Renal cortex interstitium (tissue), 11 donors: ENCODE measurements at regions not wholly inside any gene's neighbourhood (a gene's known extent, or its start where the extent isn't known, plus 50 kb on each side); places are given as distances from the start of the nearest gene placed in this dataset.
A peak's percentile ranks its signal among the peaks of the same experiment; 100 is the strongest.

Experiments used
- DNase-seq, 11 donors: peaks; one replicate each; pipeline ENCODE4 v3.0.0-alpha.2; 2013; ENCODE audit warnings: low read depth in 9 of 11, low spot score in 4 of 11; ENCODE audit errors: extremely low read depth in 1 of 11

DNA sequence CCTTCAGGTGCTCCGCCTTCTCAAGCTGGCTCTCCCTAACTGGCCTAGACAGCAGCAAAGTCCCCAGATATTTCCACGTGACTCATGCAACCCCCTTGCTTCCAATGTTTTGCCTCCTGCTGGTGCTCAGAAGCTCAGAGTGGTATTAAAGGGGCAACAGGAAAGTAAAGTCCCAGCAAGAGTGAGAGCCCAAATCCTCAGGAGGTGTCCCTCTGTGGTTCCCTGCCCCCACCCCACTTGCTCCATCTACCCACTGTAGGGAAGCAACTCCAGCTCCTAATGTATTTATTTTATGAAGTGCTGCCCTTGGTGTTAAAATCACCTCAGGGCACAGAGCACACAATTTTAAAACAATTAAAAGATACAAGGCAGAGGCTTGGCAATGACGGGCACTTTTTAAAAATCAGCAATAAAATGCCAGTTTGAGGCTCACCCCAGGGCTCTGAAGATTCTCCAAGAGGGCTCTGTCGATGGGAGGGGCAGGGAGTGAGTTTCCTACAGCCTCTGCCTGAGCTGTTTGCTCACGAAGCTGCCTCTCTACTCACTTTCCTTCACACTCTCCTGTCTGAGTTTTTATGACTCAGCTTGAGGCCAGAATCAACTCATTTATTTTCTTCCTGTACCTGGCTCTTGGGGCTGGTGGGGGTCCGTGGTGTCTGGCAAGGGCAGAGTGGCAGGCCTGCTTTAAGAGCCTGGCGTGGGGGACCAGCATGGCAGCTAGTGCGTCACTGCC is 81.9 kb upstream of the MAX start:
- DNase-seq: no peak

- no peak for DNase-seq
Measured at GRCh38 chr14:65185829-65186228, 83.5 kb upstream of the MAX start.

- no peak for DNase-seq
Measured at GRCh38 chr14:65186951-65187350, 84.6 kb upstream of the MAX start.

DNA sequence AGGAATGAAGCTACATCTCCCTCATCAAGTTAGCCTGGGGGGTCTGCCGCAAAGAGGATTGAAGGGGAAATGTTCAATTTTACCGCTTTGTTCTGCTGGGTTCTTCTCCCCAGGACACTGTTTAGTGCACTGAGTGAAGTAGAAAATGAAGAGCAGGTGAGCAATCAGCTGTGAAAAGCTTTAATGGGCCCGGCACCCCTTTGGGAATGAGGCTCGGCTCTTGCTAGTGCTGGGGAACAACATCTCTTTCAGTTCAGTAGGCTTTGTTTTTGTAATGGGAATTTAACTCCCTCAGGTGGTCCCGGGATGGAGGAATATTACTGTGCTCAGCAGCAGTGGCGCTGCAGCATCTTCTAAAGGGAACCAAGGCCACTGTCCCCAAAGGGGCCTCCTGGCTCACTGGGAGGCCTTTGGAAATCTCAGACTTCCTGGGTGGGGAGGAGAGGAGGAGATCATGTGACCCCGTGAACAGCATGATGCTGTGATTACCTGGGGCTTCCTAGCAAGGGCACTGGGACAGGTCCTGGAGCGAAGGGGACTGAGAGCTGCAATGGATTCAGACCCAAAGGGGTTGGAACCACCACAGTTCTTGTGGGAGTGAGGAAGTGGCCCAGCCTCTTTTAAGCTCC is 85.2 kb upstream of the MAX start:
- DNase-seq: no peak

GRCh38 chr14:65190312-65190711 is 88.0 kb upstream of the MAX start:
- DNase-seq: no peak

DNA sequence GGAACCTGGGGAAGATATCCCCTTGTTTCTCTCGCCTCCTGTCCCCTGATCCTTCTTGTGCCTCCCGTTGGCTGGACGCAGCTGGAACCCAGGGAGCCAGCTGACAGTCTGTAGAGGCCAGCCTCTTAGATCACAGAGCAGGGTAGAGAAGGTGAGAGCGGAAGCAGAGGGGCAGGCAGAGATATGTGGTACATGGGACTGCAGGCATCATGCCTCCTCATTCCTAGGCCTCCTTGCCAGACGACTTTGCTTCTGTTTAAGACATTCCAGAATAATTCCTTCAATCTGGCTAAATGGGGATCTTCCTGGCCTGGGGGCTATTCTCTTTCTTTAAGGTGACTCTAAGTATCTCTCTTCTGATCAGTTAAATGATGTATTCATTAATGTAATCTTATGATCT is 89.4 kb upstream of the MAX start:
- DNase-seq: no peak

DNA sequence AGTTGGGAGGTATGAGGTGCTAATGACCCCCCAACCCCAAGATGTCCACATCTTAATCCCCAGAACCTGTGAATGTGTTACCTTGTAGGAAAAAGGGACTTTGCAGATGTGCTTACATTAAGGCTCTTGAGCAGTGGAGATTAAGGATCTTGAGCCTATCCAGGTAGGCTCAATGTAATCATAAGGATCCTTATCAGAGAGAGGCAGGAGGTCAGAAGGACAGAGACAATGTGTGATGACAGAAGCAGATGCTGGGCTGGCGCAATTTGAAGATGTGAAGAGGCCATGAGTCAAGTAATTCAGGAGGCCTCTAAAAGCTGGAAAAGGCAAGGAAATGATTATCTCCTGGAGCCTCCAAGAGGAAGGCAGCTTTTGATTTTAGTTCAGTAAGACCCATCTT is 90.4 kb upstream of the MAX start:
- DNase-seq: no peak

DNA sequence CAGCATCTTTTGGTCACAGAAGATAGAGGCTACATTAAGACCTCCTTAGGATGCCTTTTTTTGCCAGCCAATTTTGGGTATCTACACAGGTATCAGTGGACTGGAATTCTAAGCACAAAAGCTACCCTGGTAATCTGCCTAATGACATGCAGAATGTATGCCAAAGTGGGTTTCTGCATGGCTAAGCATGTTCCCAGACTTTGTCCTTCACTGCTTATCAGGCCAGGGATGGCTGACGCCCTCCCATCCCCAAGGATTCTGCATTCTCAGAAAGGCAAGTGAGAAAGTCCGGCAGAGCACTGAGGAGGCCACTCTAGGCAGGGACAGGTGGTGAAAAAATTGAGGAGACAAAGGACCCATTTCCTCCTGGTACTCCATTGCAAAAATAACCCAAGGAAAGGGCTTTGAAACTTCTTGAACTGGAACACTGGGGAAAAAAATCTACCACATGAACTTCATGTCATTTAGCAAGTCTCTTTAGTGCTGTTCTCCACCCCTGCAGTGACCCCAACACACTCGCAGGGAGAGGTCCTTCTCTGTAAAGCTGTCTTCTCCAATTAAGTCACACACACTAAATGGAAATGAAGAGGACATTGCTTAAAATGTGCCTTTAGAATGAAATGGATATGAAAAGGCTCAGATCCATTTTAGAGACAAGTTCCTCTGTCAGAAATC is 91.7 kb upstream of the MAX start:
- DNase-seq: peak in 1 of 11 donors; percentile 18

DNA sequence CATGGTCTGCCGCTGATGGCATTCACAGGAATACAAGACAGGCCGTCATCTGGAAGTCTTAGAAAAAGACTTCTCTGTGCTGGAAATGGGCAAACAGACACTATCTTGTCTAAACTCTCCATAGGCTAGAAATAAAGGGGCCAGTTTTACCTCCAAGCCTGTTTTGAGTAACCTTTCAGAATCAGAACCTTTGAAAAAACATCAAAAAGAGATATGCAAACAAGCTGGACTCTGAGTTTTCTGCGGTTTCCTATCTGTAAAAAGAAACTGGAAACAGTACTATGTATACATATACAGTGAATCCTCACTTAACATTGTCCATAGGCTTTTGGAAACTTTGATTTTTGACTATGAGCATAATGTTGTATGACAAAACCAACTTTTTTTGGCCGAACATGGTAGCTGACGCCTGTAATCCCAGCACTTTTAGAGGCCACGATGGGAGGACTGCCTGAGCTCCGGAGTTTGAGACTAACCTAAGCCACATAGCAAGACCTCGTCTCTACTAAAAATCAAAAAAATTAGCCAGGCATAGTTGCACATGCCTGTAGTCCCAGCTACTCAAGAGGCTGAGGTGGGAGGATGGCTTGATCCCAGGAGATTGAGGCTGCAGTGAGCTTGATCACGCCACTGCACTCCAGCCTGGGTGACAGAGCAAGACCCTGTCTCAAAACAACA is 92.9 kb upstream of the MAX start:
- DNase-seq: no peak

GRCh38 chr14:65198346-65198745 is 96.0 kb upstream of the MAX start:
- DNase-seq: no peak

GRCh38 chr14:65200454-65200853 is 98.1 kb upstream of the MAX start:
- no peak for DNase-seq

DNA sequence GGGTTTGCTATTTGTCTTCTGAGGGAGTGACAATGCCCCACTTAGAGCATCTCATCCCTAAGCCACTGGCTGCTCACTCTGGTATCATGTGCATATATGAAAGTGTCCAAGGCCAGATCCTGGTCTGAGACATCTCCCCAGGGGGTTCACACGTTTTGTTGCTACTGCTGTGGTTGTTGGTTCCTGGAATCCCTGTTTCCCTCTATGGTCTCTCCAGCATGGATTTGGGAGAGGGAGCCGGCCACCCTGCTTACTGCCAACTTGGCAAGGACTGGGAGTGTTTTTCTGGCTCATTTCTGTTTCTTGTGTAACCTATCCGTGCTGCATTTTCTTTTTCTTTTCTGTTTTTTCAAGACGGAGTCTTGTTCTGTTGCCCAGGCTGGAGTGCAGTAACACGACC is 101.3 kb upstream of the MAX start:
- DNase-seq: no peak

- DNase-seq: no peak
Measured at GRCh38 chr14:65204056-65204455, 101.7 kb upstream of the MAX start.

DNA sequence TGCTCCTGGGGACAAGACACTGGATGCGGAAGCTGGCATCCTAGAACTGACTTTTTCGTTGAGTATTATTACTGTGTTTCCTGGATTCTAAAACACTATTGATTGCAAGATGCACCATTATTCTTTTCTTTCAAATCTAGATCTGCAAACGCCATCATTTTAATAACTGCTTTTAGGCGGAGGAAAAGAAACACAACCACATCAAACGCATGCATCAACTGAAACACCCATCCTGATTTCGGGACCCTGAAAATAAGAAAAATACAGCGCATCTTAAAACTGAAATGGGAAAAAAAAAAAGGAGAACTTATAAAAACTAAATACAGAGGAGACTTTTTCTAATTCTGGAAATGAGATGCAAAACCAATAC is 103.7 kb upstream of the MAX start:
- DNase-seq: no peak

- no peak for DNase-seq
Measured at GRCh38 chr14:65206448-65207096, 104.3 kb upstream of the MAX start.

DNA sequence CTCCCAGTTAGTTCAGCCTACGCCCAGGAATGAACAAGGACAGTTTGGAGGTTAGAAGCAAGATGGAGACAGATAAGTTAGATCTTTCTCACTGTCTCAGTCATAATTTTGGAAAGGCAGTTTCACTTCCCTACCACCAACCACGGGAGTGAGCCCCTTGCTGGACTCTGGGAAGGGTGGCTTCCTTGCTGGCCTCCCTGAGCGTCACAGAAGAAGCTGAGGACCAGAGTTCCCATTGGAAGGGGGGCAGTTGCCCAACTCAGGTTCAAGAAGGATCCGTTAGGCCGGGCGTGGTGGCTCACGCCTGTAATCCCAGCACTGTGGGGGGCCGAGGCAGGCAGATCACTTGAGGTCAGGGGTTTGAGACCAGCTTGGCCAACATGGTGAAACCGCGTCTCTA is 106.2 kb upstream of the MAX start:
- no peak for DNase-seq

- DNase-seq: no peak
Measured at GRCh38 chr14:65210118-65210821, 108.0 kb upstream of the MAX start.

- DNase-seq: no peak
Measured at GRCh38 chr14:65210822-65211182, 108.5 kb upstream of the MAX start.

DNA sequence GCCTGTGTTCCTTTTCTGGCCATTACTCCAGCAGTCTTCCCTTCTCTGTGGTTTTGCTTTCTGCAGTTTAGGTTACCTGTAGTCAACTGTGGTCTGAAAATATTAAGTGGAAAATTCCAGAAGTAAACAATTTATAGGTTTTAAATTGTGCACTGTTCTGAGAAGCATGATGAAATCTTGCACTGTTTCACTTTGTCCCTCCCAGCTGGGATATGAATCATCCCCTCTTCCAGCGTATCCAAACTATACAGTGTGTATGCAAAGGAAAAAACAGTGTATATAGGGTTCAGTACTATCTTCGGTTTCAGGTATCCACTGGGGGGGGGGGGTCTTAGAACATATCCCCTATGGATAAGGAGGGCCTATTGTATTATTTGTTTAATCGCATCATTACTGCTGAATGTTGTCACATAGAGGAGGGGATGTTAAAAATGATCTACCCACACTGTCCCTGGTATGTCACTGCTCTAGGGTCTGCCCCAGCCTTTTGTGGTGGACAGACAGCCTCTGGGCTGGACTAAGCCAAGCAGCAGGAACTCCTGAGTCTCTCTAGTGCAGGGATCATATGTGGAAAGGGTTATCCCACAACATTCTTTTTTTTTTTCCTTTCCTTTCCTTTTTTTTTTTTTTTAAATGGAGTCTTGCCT is 109.1 kb upstream of the MAX start:
- no peak for DNase-seq
